ENCODE measurements at regions not wholly inside any gene's neighbourhood (a gene's known extent, or its start where the extent isn't known, plus 50 kb on each side); places are given as distances from the start of the nearest gene placed in this dataset.

GRCh38 chr2:207216457-207216856, 50.7 kb upstream of the KLF7 start:
- Histone ChIP-seq H3K4me1 (0 out of 2 replicates have a peak, but pooled peaks cover 2% of the 10 kb centered on the region), H3K36me3 (no peaks in the 10 kb centered on the region), H3K27ac (no peak overlapping the region), H3K4me3 (no peak overlapping the region), H3K27me3 (no peaks in the 10 kb centered on the region), H3K9me3 (replicated peaks) (no peaks in the 10 kb centered on the region)
- DNase-seq, result no peak

GRCh38 chr2:207217442-207217841, 51.7 kb upstream of the KLF7 start:
- no peak overlapping the region for H3K4me3 ChIP-seq
- no peak for DNase-seq
- 0 out of 2 replicates have a peak, but pooled peaks cover 2% of the 10 kb centered on the region for H3K4me1 ChIP-seq
- H3K27ac ChIP-seq, result no peak overlapping the region
- H3K27me3 ChIP-seq, result no peaks in the 10 kb centered on the region
- H3K36me3 ChIP-seq, result no peaks in the 10 kb centered on the region
- H3K9me3 ChIP-seq (replicated peaks), result no peaks in the 10 kb centered on the region

GRCh38 chr2:207219081-207219630, 53.4 kb upstream of the KLF7 start:
- Histone ChIP-seq H3K36me3 (no peaks in the 10 kb centered on the region), H3K4me3 (no peak overlapping the region), H3K27me3 (no peaks in the 10 kb centered on the region), H3K9me3 (replicated peaks) (no peaks in the 10 kb centered on the region), H3K4me1 (peaks cover 8% of the 10 kb centered on the region), H3K27ac (no peak overlapping the region)
- no peak for DNase-seq

GRCh38 chr2:207219676-207220501, 54.1 kb upstream of the KLF7 start:
- Histone ChIP-seq H3K4me3 (no peak overlapping the region), H3K9me3 (replicated peaks) (no peaks in the 10 kb centered on the region), H3K27me3 (no peaks in the 10 kb centered on the region), H3K36me3 (no peaks in the 10 kb centered on the region), H3K27ac (no peak overlapping the region), H3K4me1 (peaks cover 8% of the 10 kb centered on the region)
- DNase-seq, result no peak

- Histone ChIP-seq H3K4me1 (peaks cover 6% of the 10 kb centered on the region), H3K27ac (no peak overlapping the region), H3K36me3 (no peaks in the 10 kb centered on the region), H3K27me3 (no peaks in the 10 kb centered on the region), H3K9me3 (replicated peaks) (no peaks in the 10 kb centered on the region), H3K4me3 (no peak overlapping the region)
- DNase-seq, result no peak
Observed at GRCh38 chr2:207221731-207222130, 56.0 kb upstream of the KLF7 start.

GRCh38 chr2:207223051-207223450, 57.3 kb upstream of the KLF7 start:
- H3K36me3 ChIP-seq, result no peaks in the 10 kb centered on the region
- H3K27ac ChIP-seq, result no peak overlapping the region
- no peaks in the 10 kb centered on the region for H3K9me3 ChIP-seq (replicated peaks)
- peaks cover 9% of the 10 kb centered on the region for H3K4me1 ChIP-seq
- peak; percentile 39 to 49 for DNase-seq
- no peaks in the 10 kb centered on the region for H3K27me3 ChIP-seq
- no peak overlapping the region for H3K4me3 ChIP-seq

GRCh38 chr2:207224381-207224780, 58.6 kb upstream of the KLF7 start:
- H3K27me3 ChIP-seq, result no peaks in the 10 kb centered on the region
- H3K4me3 ChIP-seq, result no peak overlapping the region
- DNase-seq, result no peak
- no peak overlapping the region for H3K27ac ChIP-seq
- H3K4me1 ChIP-seq, result peaks cover 9% of the 10 kb centered on the region
- no peaks in the 10 kb centered on the region for H3K9me3 ChIP-seq (replicated peaks)
- no peaks in the 10 kb centered on the region for H3K36me3 ChIP-seq

- Histone ChIP-seq H3K27ac (no peak overlapping the region), H3K4me3 (no peak overlapping the region), H3K36me3 (no peaks in the 10 kb centered on the region), H3K4me1 (peaks cover 9% of the 10 kb centered on the region), H3K9me3 (replicated peaks) (no peaks in the 10 kb centered on the region), H3K27me3 (no peaks in the 10 kb centered on the region)
- no peak for DNase-seq
Observed at GRCh38 chr2:207224791-207225482, 59.2 kb upstream of the KLF7 start.

- Histone ChIP-seq H3K9me3 (replicated peaks) (no peaks in the 10 kb centered on the region), H3K4me3 (no peak overlapping the region), H3K4me1 (peaks cover 9% of the 10 kb centered on the region), H3K36me3 (no peaks in the 10 kb centered on the region), H3K27me3 (no peaks in the 10 kb centered on the region), H3K27ac (no peak overlapping the region)
- DNase-seq, result no peak
Observed at GRCh38 chr2:207225773-207226172, 60.0 kb upstream of the KLF7 start.

GRCh38 chr2:207226243-207226642, 60.5 kb upstream of the KLF7 start:
- no peak for DNase-seq
- Histone ChIP-seq H3K27ac (no peak overlapping the region), H3K4me1 (peaks cover 9% of the 10 kb centered on the region)

GRCh38 chr2:207226671-207227061, 60.9 kb upstream of the KLF7 start:
- H3K4me1 ChIP-seq, result peaks cover 9% of the 10 kb centered on the region
- H3K4me3 ChIP-seq, result no peak overlapping the region
- no peak for DNase-seq
- H3K27me3 ChIP-seq, result no peaks in the 10 kb centered on the region
- H3K27ac ChIP-seq, result no peak overlapping the region
- no peaks in the 10 kb centered on the region for H3K9me3 ChIP-seq (replicated peaks)
- H3K36me3 ChIP-seq, result no peaks in the 10 kb centered on the region

More at GRCh38 chr2:207226243-207226642, 60.5 kb upstream of the KLF7 start:
- no peaks in the 10 kb centered on the region for H3K27me3 ChIP-seq
- H3K36me3 ChIP-seq, result no peaks in the 10 kb centered on the region
- no peak overlapping the region for H3K4me3 ChIP-seq
- no peaks in the 10 kb centered on the region for H3K9me3 ChIP-seq (replicated peaks)

- Histone ChIP-seq H3K4me3 (no peak overlapping the region), H3K9me3 (replicated peaks) (no peaks in the 10 kb centered on the region), H3K4me1 (peaks cover 9% of the 10 kb centered on the region), H3K36me3 (no peaks in the 10 kb centered on the region), H3K27me3 (no peaks in the 10 kb centered on the region), H3K27ac (no peak overlapping the region)
- DNase-seq, result peak; percentile 77 to 83
Observed at GRCh38 chr2:207227062-207227748, 61.5 kb upstream of the KLF7 start.

- H3K27ac ChIP-seq, result no peak overlapping the region
Observed at GRCh38 chr2:207227749-207228145, 62.0 kb upstream of the KLF7 start.

GRCh38 chr2:207228402-207228801, 62.7 kb upstream of the KLF7 start:
- no peak for DNase-seq
- no peaks in the 10 kb centered on the region for H3K27me3 ChIP-seq
- H3K36me3 ChIP-seq, result no peaks in the 10 kb centered on the region
- H3K27ac ChIP-seq, result no peak overlapping the region
- no peak overlapping the region for H3K4me3 ChIP-seq
- no peaks in the 10 kb centered on the region for H3K9me3 ChIP-seq (replicated peaks)
- H3K4me1 ChIP-seq, result peaks cover 3% of the 10 kb centered on the region; the same call in 1 of the 2 replicates

More at GRCh38 chr2:207227749-207228145, 62.0 kb upstream of the KLF7 start:
- no peak for DNase-seq
- Histone ChIP-seq H3K36me3 (no peaks in the 10 kb centered on the region), H3K27me3 (no peaks in the 10 kb centered on the region), H3K9me3 (replicated peaks) (no peaks in the 10 kb centered on the region), H3K4me3 (no peak overlapping the region), H3K4me1 (peaks cover 9% of the 10 kb centered on the region)

- H3K36me3 ChIP-seq, result no peaks in the 10 kb centered on the region
- H3K27me3 ChIP-seq, result no peaks in the 10 kb centered on the region
- H3K9me3 ChIP-seq (replicated peaks), result no peaks in the 10 kb centered on the region
- no peak overlapping the region for H3K4me3 ChIP-seq
- no peak for DNase-seq
- peaks cover 3% of the 10 kb centered on the region; the same call in 1 of the 2 replicates for H3K4me1 ChIP-seq
- H3K27ac ChIP-seq, result no peak overlapping the region
Observed at GRCh38 chr2:207229161-207229560, 63.4 kb upstream of the KLF7 start.
